HCT116 (cell line): ENCODE measurements at regions not wholly inside any gene's neighbourhood (a gene's known extent, or its start where the extent isn't known, plus 50 kb on each side); places are given as distances from the start of the nearest gene placed in this dataset.

Experiments used
- ATAC-seq: fragments of 200-7000 bp; cut with Tn5 transposase; 2 replicates; pipeline ENCODE4 v1.9.1; 2020; ENCODE audit warnings: mild to moderate bottlenecking, moderate library complexity
- BruUV-seq: library from RNA; stranded (reverse); fragments of 400-500 nt; replicated peaks from 2 replicates; lab custom pipeline; 2021; lab: Mats Ljungman, UMichigan
- CTCF ChIA-PET: fragments of 300-600 bp; sonication (Branson Sonifier 250); formaldehyde crosslinking; loops from one replicate; lab custom pipeline; 2021; ENCODE audit warnings: antibody characterized with exemption; lab: Charles Lee
- POLR2A ChIA-PET: fragments of 300-600, 350-600 bp; sonication (Branson Sonifier 250); formaldehyde crosslinking; loops from one replicate; lab custom pipeline; 2021; ENCODE audit warnings: antibody characterized with exemption; lab: Charles Lee
- RAD21 ChIA-PET, 2 experiments: fragments of 300-600 bp; sonication (Branson Sonifier 250); formaldehyde crosslinking; loops; one replicate each; lab custom pipeline; 2023; ENCODE audit warnings: low total read pairs in 2 of 2; ENCODE audit not compliant: uncharacterized antibody in 2 of 2, unreplicated experiment in 2 of 2, low non-redundant PET in 1 of 2; lab: Charles Lee
- DNase-seq: peaks from one replicate; pipeline ENCODE4 v3.0.0-alpha.2; 2010; ENCODE audit warnings: low read depth, low spot score
- H2AFZ ChIP-seq: fragments of 200-600 bp; shearing (Covaris generic), sonication (generic); 2 replicates; pipeline ENCODE4 v1.6.1; 2017; ENCODE audit warnings: low read depth, mixed run types, mixed read lengths, antibody characterized with exemption, low read length; ENCODE audit not compliant: poor library complexity, severe bottlenecking
- H3K27ac ChIP-seq: 2 replicates; pipeline ENCODE4 v1.5.1; 2012; ENCODE audit warnings: low read depth, low read length
- H3K27me3 ChIP-seq: fragments of 200-600 bp; sonication (generic); 2 replicates; pipeline ENCODE4 v1.6.1; 2016; ENCODE audit warnings: mixed run types, low read length, mixed read lengths; ENCODE audit not compliant: insufficient read depth
- H3K36me3 ChIP-seq, 2 experiments: fragments of 200-500 bp in 1 of 2; fragments of 200-600 bp in 1 of 2; sonication (Bioruptor generic) in 1 of 2; sonication (generic) in 1 of 2; 2 replicates each; pipeline versions ENCODE4 v1.5.1 to v1.6.1; 2014 to 2016; ENCODE audit warnings: low read length in 2 of 2, inconsistent platforms in 1 of 2, mixed read lengths in 1 of 2, mixed run types in 1 of 2; ENCODE audit not compliant: insufficient read depth in 2 of 2, control insufficient read depth in 1 of 2
- H3K4me1 ChIP-seq, 2 experiments: fragments of 200-600 bp in 1 of 2; sonication (generic) in 1 of 2; 2 replicates each; pipeline versions ENCODE4 v1.5.1 to v1.6.1; 2012 to 2017; ENCODE audit warnings: low read length in 2 of 2, inconsistent platforms in 1 of 2, mild to moderate bottlenecking in 1 of 2, mixed read lengths in 1 of 2, mixed run types in 1 of 2, moderate library complexity in 1 of 2; ENCODE audit not compliant: insufficient read depth in 2 of 2, control insufficient read depth in 1 of 2
- H3K4me2 ChIP-seq: fragments of 200-600 bp; sonication (generic); 2 replicates; pipeline ENCODE4 v1.6.1; 2017; ENCODE audit warnings: mixed run types, low read length, mixed read lengths
- H3K4me3 ChIP-seq, 2 experiments: fragments of 200-600 bp in 1 of 2; sonication (generic) in 1 of 2; replicated peaks in 1 of 2; 2 replicates each; pipeline ENCODE4 v1.5.1; 2011 to 2016; ENCODE audit warnings: low read length in 2 of 2, control low read depth in 1 of 2, low read depth in 1 of 2, mild to moderate bottlenecking in 1 of 2, mixed read lengths in 1 of 2, mixed run types in 1 of 2
- H3K79me2 ChIP-seq: fragments of 200-600 bp; sonication (generic); 2 replicates; pipeline ENCODE4 v1.6.1; 2017; ENCODE audit warnings: mild to moderate bottlenecking, mixed run types, low read length, moderate library complexity, mixed read lengths; ENCODE audit not compliant: insufficient read depth
- H3K9ac ChIP-seq: fragments of 200-600 bp; sonication (generic); 2 replicates; pipeline ENCODE4 v1.6.1; 2016; ENCODE audit warnings: low read length, mixed read lengths
- H3K9me2 ChIP-seq: fragments of 200-600 bp; sonication (generic), shearing (Covaris generic); 2 replicates; pipeline ENCODE4 v1.6.1; 2017; ENCODE audit warnings: mixed run types, mild to moderate bottlenecking, moderate library complexity; ENCODE audit not compliant: insufficient read depth
- H3K9me3 ChIP-seq, 2 experiments: fragments of 200-500 bp in 1 of 2; fragments of 200-600 bp in 1 of 2; sonication (Bioruptor generic) in 1 of 2; sonication (generic) in 1 of 2; 2 replicates each; pipeline ENCODE4 v1.6.1; 2014 to 2017; ENCODE audit warnings: low read length in 2 of 2, mixed read lengths in 2 of 2, inconsistent platforms in 1 of 2, low read depth in 1 of 2, mild to moderate bottlenecking in 1 of 2, mixed run types in 1 of 2, moderate library complexity in 1 of 2; ENCODE audit not compliant: control insufficient read depth in 1 of 2, insufficient read depth in 1 of 2
- H4K20me1 ChIP-seq: fragments of 200-600 bp; sonication (generic), shearing (Covaris generic); 2 replicates; pipeline ENCODE4 v1.6.1; 2017; ENCODE audit warnings: mixed run types, mild to moderate bottlenecking, moderate library complexity; ENCODE audit not compliant: insufficient read depth
- CEBPB ChIP-seq: IDR thresholded peaks from 2 replicates; pipeline ENCODE4 v1.6.1; 2012; ENCODE audit warnings: low read depth
- ELF1 ChIP-seq: IDR thresholded peaks from 2 replicates; pipeline ENCODE4 v1.6.1; 2012; ENCODE audit warnings: low read depth, borderline replicate concordance
- EZH2phosphoT487 ChIP-seq: fragments of 200-600 bp; IDR thresholded peaks from 2 replicates; pipeline ENCODE4 v1.6.1; 2018; ENCODE audit warnings: antibody characterized with exemption, borderline replicate concordance
- FOSL1 ChIP-seq: IDR thresholded peaks from 2 replicates; pipeline ENCODE4 v1.6.1; 2012; ENCODE audit warnings: low read depth
- POLR2AphosphoS5 ChIP-seq: IDR thresholded peaks from 2 replicates; pipeline ENCODE4 v1.6.1; 2011; ENCODE audit warnings: mild to moderate bottlenecking, low read depth, low read length, moderate library complexity
- RAD21 ChIP-seq: IDR thresholded peaks from 2 replicates; pipeline ENCODE4 v1.6.1; 2012; ENCODE audit warnings: low read depth, mild to moderate bottlenecking
- SIN3A ChIP-seq: IDR thresholded peaks from 2 replicates; pipeline ENCODE4 v1.6.1; 2012; ENCODE audit warnings: low read depth
- SP1 ChIP-seq: IDR thresholded peaks from 2 replicates; pipeline ENCODE4 v1.6.1; 2012; ENCODE audit warnings: low read depth
- TCF7L2 ChIP-seq: IDR thresholded peaks from 2 replicates; pipeline ENCODE4 v1.7.0; 2011; ENCODE audit warnings: borderline replicate concordance, inconsistent platforms; ENCODE audit not compliant: insufficient read depth, insufficient read length; ENCODE audit errors: extremely low read depth
- YY1 ChIP-seq: IDR thresholded peaks from 2 replicates; pipeline ENCODE4 v1.6.1; 2011; ENCODE audit warnings: low read length, low read depth, moderate library complexity, mild to moderate bottlenecking; ENCODE audit not compliant: insufficient replicate concordance; ENCODE audit errors: extremely low read depth
- ZNF274 ChIP-seq: fragments of 200-500 bp; sonication (Bioruptor generic); IDR thresholded peaks from 2 replicates; pipeline ENCODE4 v1.6.1; 2014; ENCODE audit warnings: mild to moderate bottlenecking, low read depth, low read length, inconsistent platforms
- intact Hi-C: fragments of 100-400 bp; cut with micrococcal nuclease; formaldehyde crosslinking; loops from 2 replicates; pipeline ENCODE4 v1.10.0; 2022
- TF ChIP-seq, protein P1 (sequence below): IDR thresholded peaks from 2 replicates; pipeline ENCODE4 v1.6.1; 2012; ENCODE audit warnings: low read depth
- TF ChIP-seq, protein P2 (sequence below): IDR thresholded peaks from 2 replicates; pipeline ENCODE4 v1.6.1; 2012
- TF ChIP-seq, protein P3 (sequence below): IDR thresholded peaks from 2 replicates; pipeline ENCODE4 v1.6.1; 2012

DNA sequence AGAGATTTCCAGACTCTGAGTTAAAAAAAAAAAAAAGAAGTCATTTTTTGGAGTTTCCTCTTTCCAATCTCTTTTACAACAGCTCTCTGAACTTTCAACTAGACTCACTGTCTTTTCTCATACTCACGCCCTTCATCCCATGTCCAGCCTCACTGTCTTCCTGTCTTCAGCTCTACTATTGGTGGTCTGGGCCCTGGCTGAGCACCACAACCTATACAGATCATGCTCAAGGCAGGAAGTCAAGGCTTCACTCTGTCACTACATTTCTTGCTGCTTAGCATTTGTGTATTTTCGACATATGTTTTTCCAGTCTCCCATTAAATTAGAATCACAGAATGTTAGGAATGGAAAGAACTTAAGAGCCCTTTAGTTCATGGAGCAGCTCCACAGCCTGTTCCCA lies 106.4 kb upstream of the PPP2R5A start:
- Histone ChIP-seq H3K4me1 (peaks cover 0 to 12% of the 10 kb centered on the region in 2 experiments; a peak in 2 of 4 replicates), H3K27me3 (no peaks in the 10 kb centered on the region), H3K9me3 (no peaks in the 10 kb centered on the region), H3K4me2 (no peak overlapping the region), H3K36me3 (no peaks in the 10 kb centered on the region), H3K4me3 (no peak overlapping the region), H3K9me2 (no peaks in the 10 kb centered on the region), H3K9ac (no peak overlapping the region), H4K20me1 (no peaks in the 10 kb centered on the region), H3K27ac (no peak overlapping the region), H3K79me2 (no peaks in the 10 kb centered on the region), H2AFZ (no peak overlapping the region)
- BruUV-seq, result no TSS peak
- CTCF ChIA-PET, result interaction anchor here (1.2 kb wide), 1 partner anchor 277 kb away, joined by 3 read pairs; no protein-coding TSS in a partner anchor
- POLR2A ChIA-PET, result no interaction called here
- TF ChIP-seq SP1, result no peak
- no peak for TF ChIP-seq YY1
- TF ChIP-seq, protein P1, sequence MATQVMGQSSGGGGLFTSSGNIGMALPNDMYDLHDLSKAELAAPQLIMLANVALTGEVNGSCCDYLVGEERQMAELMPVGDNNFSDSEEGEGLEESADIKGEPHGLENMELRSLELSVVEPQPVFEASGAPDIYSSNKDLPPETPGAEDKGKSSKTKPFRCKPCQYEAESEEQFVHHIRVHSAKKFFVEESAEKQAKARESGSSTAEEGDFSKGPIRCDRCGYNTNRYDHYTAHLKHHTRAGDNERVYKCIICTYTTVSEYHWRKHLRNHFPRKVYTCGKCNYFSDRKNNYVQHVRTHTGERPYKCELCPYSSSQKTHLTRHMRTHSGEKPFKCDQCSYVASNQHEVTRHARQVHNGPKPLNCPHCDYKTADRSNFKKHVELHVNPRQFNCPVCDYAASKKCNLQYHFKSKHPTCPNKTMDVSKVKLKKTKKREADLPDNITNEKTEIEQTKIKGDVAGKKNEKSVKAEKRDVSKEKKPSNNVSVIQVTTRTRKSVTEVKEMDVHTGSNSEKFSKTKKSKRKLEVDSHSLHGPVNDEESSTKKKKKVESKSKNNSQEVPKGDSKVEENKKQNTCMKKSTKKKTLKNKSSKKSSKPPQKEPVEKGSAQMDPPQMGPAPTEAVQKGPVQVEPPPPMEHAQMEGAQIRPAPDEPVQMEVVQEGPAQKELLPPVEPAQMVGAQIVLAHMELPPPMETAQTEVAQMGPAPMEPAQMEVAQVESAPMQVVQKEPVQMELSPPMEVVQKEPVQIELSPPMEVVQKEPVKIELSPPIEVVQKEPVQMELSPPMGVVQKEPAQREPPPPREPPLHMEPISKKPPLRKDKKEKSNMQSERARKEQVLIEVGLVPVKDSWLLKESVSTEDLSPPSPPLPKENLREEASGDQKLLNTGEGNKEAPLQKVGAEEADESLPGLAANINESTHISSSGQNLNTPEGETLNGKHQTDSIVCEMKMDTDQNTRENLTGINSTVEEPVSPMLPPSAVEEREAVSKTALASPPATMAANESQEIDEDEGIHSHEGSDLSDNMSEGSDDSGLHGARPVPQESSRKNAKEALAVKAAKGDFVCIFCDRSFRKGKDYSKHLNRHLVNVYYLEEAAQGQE, result no peak
- TF ChIP-seq, protein P2, sequence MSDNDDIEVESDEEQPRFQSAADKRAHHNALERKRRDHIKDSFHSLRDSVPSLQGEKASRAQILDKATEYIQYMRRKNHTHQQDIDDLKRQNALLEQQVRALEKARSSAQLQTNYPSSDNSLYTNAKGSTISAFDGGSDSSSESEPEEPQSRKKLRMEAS, result no peak
- no peak for TF ChIP-seq FOSL1
- TF ChIP-seq POLR2AphosphoS5, result no peak
- TF ChIP-seq ELF1, result no peak
- TF ChIP-seq TCF7L2, result no peak
- TF ChIP-seq, protein P3, sequence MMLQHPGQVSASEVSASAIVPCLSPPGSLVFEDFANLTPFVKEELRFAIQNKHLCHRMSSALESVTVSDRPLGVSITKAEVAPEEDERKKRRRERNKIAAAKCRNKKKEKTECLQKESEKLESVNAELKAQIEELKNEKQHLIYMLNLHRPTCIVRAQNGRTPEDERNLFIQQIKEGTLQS, result no peak
- no peak for TF ChIP-seq ZNF274
- no peak for TF ChIP-seq SIN3A
- TF ChIP-seq RAD21, result no peak
- TF ChIP-seq CEBPB, result no peak
- TF ChIP-seq EZH2phosphoT487, result no peak
- intact Hi-C loops, result no loop called here
- RAD21 ChIA-PET, result no interaction called here
- no peak for DNase-seq
- ATAC-seq, result no peak
